ENCODE measurements at regions not wholly inside any gene's neighbourhood (a gene's known extent, or its start where the extent isn't known, plus 50 kb on each side); places are given as distances from the start of the nearest gene placed in this dataset.

GRCh38 chr5:56461584-56461983, 228.5 kb upstream of the ANKRD55 start:
- TF ChIP-seq CTCF (IDR thresholded peaks at IDR 0.05) (no peak), POLR2A (IDR thresholded peaks at IDR 0.05) (no peak)

Data from prostate gland (tissue), 2 donors.